ENCODE measurements at regions not wholly inside any gene's neighbourhood (a gene's known extent, or its start where the extent isn't known, plus 50 kb on each side); places are given as distances from the start of the nearest gene placed in this dataset.
"Not testable (repeated sequence)": the region's sequence is repeated elsewhere in the genome, so short reads cannot be mapped to it uniquely, and the experiment has no call there.

GRCh38 chr16:75983741-75984381, 257.6 kb upstream of the CPHXL start:
- intact Hi-C loops (cut with micrococcal nuclease): no loop called here

GRCh38 chr16:75987323-75987722, 261.0 kb upstream of the CPHXL start:
- intact Hi-C loops (cut with micrococcal nuclease): no loop called here

- intact Hi-C loops (cut with micrococcal nuclease): no loop called here
Measured at GRCh38 chr16:75996491-75996890, 270.2 kb upstream of the CPHXL start.

GRCh38 chr16:75997606-75998005, 271.3 kb upstream of the CPHXL start:
- intact Hi-C loops (cut with micrococcal nuclease): no loop called here

- intact Hi-C loops (cut with micrococcal nuclease): no loop called here
Measured at GRCh38 chr16:76007645-76008044, 269.6 kb upstream of the CNTNAP4 start.

GRCh38 chr16:76023835-76024234, 253.4 kb upstream of the CNTNAP4 start:
- intact Hi-C loops (cut with micrococcal nuclease): no loop called here

GRCh38 chr16:76035689-76036088, 241.5 kb upstream of the CNTNAP4 start:
- intact Hi-C loops (cut with micrococcal nuclease): no loop called here

GRCh38 chr16:76038097-76038496, 239.1 kb upstream of the CNTNAP4 start:
- intact Hi-C loops (cut with micrococcal nuclease): no loop called here

- intact Hi-C loops (cut with micrococcal nuclease): no loop called here
Measured at GRCh38 chr16:76052725-76053124, 224.5 kb upstream of the CNTNAP4 start.

- intact Hi-C loops (cut with micrococcal nuclease): no loop called here
Measured at GRCh38 chr16:76059186-76059585, 218.0 kb upstream of the CNTNAP4 start.

- intact Hi-C loops (cut with micrococcal nuclease): no loop called here
Measured at GRCh38 chr16:76059701-76060100, 217.5 kb upstream of the CNTNAP4 start.

- intact Hi-C loops (cut with micrococcal nuclease): no loop called here
Measured at GRCh38 chr16:76071690-76072089, 205.5 kb upstream of the CNTNAP4 start.

- intact Hi-C loops (cut with micrococcal nuclease): no loop called here
Measured at GRCh38 chr16:76081967-76082366, 195.2 kb upstream of the CNTNAP4 start.

GRCh38 chr16:76106647-76107046, 170.6 kb upstream of the CNTNAP4 start:
- intact Hi-C loops (cut with micrococcal nuclease): no loop called here

GRCh38 chr16:76108460-76108859, 168.7 kb upstream of the CNTNAP4 start:
- intact Hi-C loops (cut with micrococcal nuclease): no loop called here

- intact Hi-C loops (cut with micrococcal nuclease): no loop called here
Measured at GRCh38 chr16:76114681-76115080, 162.5 kb upstream of the CNTNAP4 start.

GRCh38 chr16:76118344-76118743, 158.9 kb upstream of the CNTNAP4 start:
- intact Hi-C loops (cut with micrococcal nuclease): no loop called here

GRCh38 chr16:76121636-76122035, 155.6 kb upstream of the CNTNAP4 start:
- intact Hi-C loops (cut with micrococcal nuclease): no loop called here

- intact Hi-C loops (cut with micrococcal nuclease): no loop called here
Measured at GRCh38 chr16:76123966-76124365, 153.2 kb upstream of the CNTNAP4 start.

GRCh38 chr16:76125871-76126270, 151.3 kb upstream of the CNTNAP4 start:
- intact Hi-C loops (cut with micrococcal nuclease): no loop called here

- intact Hi-C loops (cut with micrococcal nuclease): not testable (repeated sequence)
Measured at GRCh38 chr16:76138056-76138455, 139.1 kb upstream of the CNTNAP4 start.

- intact Hi-C loops (cut with micrococcal nuclease): no loop called here
Measured at GRCh38 chr16:76157629-76158028, 119.6 kb upstream of the CNTNAP4 start.

- intact Hi-C loops (cut with micrococcal nuclease): no loop called here
Measured at GRCh38 chr16:76162046-76162445, 115.2 kb upstream of the CNTNAP4 start.

Measured in T-helper 2 cell treated with Interferon-gamma antibody and Interleukin-4, amounts not matched to agents 100 ng/mL and 5 ng/mL, for 36 hours (primary cell).